Activated CD8-positive, alpha-beta memory T cell treated with anti-CD3 and anti-CD28 coated beads for 36 hours (primary cell): ENCODE measurements at regions not wholly inside any gene's neighbourhood (a gene's known extent, or its start where the extent isn't known, plus 50 kb on each side); places are given as distances from the start of the nearest gene placed in this dataset.

ENCODE experiments used
- CTCF ChIA-PET: fragments of 350-600 bp; sonication (Branson Sonifier 250); formaldehyde crosslinking; loops from one replicate; lab custom pipeline; 2021; ENCODE audit warnings: antibody characterized with exemption; lab: Charles Lee
- POLR2A ChIA-PET: fragments of 350-600 bp; sonication (Branson Sonifier 250); formaldehyde crosslinking; loops from one replicate; lab custom pipeline; 2021; ENCODE audit warnings: antibody characterized with exemption; lab: Charles Lee

GRCh38 chr15:87805117-87805820, 451.3 kb downstream of the NTRK3 start:
- ChIA-PET POLR2A (no interaction called here), CTCF (no interaction called here)

- ChIA-PET POLR2A (no interaction called here), CTCF (no interaction called here)
Observed at GRCh38 chr15:87804451-87804850, 452.1 kb downstream of the NTRK3 start.

- ChIA-PET CTCF (no interaction called here), POLR2A (no interaction called here)
Observed at GRCh38 chr15:87799838-87800237, 456.7 kb downstream of the NTRK3 start.

- CTCF ChIA-PET: no interaction called here
- POLR2A ChIA-PET: no interaction called here
Observed at GRCh38 chr15:87799428-87799827, 457.1 kb downstream of the NTRK3 start.

GRCh38 chr15:87793725-87794124, 462.8 kb downstream of the NTRK3 start:
- ChIA-PET POLR2A (no interaction called here), CTCF (interaction anchor here (0.6 kb wide), 1 partner anchor 346 kb away, joined by 3 read pairs; no protein-coding TSS in a partner anchor)

- CTCF ChIA-PET: no interaction called here
- POLR2A ChIA-PET: no interaction called here
Observed at GRCh38 chr15:87792250-87793040, 464.1 kb downstream of the NTRK3 start.

- POLR2A ChIA-PET: no interaction called here
- CTCF ChIA-PET: no interaction called here
Observed at GRCh38 chr15:87781959-87782625, 474.4 kb downstream of the NTRK3 start.

- CTCF ChIA-PET: no interaction called here
- POLR2A ChIA-PET: no interaction called here
Observed at GRCh38 chr15:87779746-87780145, 476.8 kb downstream of the NTRK3 start.

GRCh38 chr15:87778358-87778757, 478.2 kb downstream of the NTRK3 start:
- ChIA-PET CTCF (no interaction called here), POLR2A (no interaction called here)

- ChIA-PET POLR2A (no interaction called here), CTCF (no interaction called here)
Observed at GRCh38 chr15:87777054-87777561, 479.4 kb downstream of the NTRK3 start.

- ChIA-PET CTCF (no interaction called here), POLR2A (no interaction called here)
Observed at GRCh38 chr15:87767516-87767915, 489.0 kb downstream of the NTRK3 start.

- POLR2A ChIA-PET: no interaction called here
- CTCF ChIA-PET: no interaction called here
Observed at GRCh38 chr15:87764461-87765240, 491.9 kb downstream of the NTRK3 start.

GRCh38 chr15:87763837-87764236, 492.7 kb downstream of the NTRK3 start:
- CTCF ChIA-PET: no interaction called here
- POLR2A ChIA-PET: no interaction called here

- POLR2A ChIA-PET: no interaction called here
- CTCF ChIA-PET: no interaction called here
Observed at GRCh38 chr15:87761736-87762509, 494.6 kb downstream of the NTRK3 start.

GRCh38 chr15:87760547-87761314, 495.8 kb downstream of the NTRK3 start:
- ChIA-PET CTCF (no interaction called here), POLR2A (no interaction called here)

- ChIA-PET CTCF (interaction anchor here (0.6 kb wide), 1 partner anchor 12 kb away, joined by 4 read pairs; no protein-coding TSS in a partner anchor), POLR2A (no interaction called here)
Observed at GRCh38 chr15:87758794-87759418, 497.6 kb downstream of the NTRK3 start.

GRCh38 chr15:87757084-87757483, 499.5 kb downstream of the NTRK3 start:
- ChIA-PET CTCF (no interaction called here), POLR2A (no interaction called here)

- POLR2A ChIA-PET: no interaction called here
- CTCF ChIA-PET: no interaction called here
Observed at GRCh38 chr15:87756072-87756471, 500.5 kb downstream of the NTRK3 start.
